ENCODE measurements at regions not wholly inside any gene's neighbourhood (a gene's known extent, or its start where the extent isn't known, plus 50 kb on each side); places are given as distances from the start of the nearest gene placed in this dataset.
A peak's percentile ranks its signal among the peaks of the same experiment; 100 is the strongest.
"Not testable (repeated sequence)": the region's sequence is repeated elsewhere in the genome, so short reads cannot be mapped to it uniquely, and the experiment has no call there.

DNA sequence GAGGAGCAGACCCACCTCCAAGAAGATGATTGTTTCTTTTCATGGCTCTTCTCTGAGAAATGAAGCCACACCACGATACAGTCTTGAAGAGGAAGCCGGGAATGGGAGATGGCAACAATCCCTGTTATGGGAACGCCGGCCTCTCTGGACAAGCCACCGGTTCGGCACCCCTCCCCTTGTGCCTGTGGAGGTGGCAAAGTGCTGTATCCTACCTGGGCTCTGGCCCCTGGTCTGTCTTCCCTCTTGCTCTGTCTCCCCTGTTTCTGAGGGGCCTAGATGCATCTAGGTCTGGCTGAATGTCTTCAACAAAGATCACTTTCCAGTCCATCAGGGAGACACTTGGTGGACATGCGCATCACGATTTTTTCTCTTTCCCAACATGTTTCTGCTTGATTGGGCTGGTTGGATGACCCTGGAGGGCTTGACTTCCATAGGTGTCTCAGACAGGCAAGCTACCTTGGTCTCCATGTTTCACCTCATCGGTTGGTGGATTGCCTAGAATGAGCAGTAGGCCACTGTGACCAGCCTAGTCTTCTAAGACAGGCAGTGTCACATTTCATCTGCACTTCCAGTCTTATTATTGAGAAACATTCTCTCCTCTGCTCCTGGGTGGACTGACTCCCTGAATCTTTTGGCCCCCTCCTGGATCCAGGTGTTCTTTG is 771.8 kb upstream of the ALG10B start:
- not testable (repeated sequence) for H3K4me3 ChIP-seq (ENCODE audit: low read length in 2 of 2); H3K4ac ChIP-seq (ENCODE audit: low read length); H3K18ac ChIP-seq (ENCODE audit: low read length); H3K4me1 ChIP-seq (ENCODE audit: control insufficient read depth in 2 of 2, insufficient read depth in 1 of 2, low read depth in 1 of 2, low read length in 2 of 2); H3K9ac ChIP-seq (ENCODE audit: low read depth, low read length, poor library complexity); H4K91ac ChIP-seq (ENCODE audit: low read depth, low read length, poor library complexity); H2AFZ ChIP-seq (ENCODE audit: low read length); DNase-seq (ENCODE audit: low spot score); H2BK5ac ChIP-seq (ENCODE audit: low read length); H3K79me1 ChIP-seq (ENCODE audit: low read depth, low read length); H3K14ac ChIP-seq (ENCODE audit: low read length); H2BK15ac ChIP-seq (ENCODE audit: low read length); H2BK120ac ChIP-seq (ENCODE audit: low read depth, low read length); H3K27me3 ChIP-seq (ENCODE audit: control insufficient read depth in 3 of 3, insufficient read depth in 3 of 3, low read depth in 1 of 3, low read length in 3 of 3); H3K4me2 ChIP-seq (ENCODE audit: insufficient read depth, low read length, poor library complexity, severe bottlenecking); H3K23ac ChIP-seq (ENCODE audit: low read depth, low read length, poor library complexity); H3K27ac ChIP-seq (replicated peaks; ENCODE audit: low read length); H3K36me3 ChIP-seq (replicated peaks in 1 of 2; ENCODE audit: control insufficient read depth in 2 of 2, insufficient read depth in 2 of 2, low read length in 2 of 2); H4K8ac ChIP-seq (ENCODE audit: low read depth, low read length); H2BK12ac ChIP-seq (ENCODE audit: low read length); H2AK5ac ChIP-seq (ENCODE audit: low read depth, low read length)
- no CpG with 5 or more reads among the region's 9 CpGs for WGBS, 2 donors (ENCODE audit: extremely low coverage in 2 of 2, insufficient read length in 2 of 2, insufficient replicate concordance in 1 of 2)
- peaks cover 0 to 14% of the 10 kb centered on the region in 2 donors for H3K9me3 ChIP-seq (replicated peaks in 1 of 2; ENCODE audit: control insufficient read depth in 2 of 2, insufficient read depth in 1 of 2, low read depth in 1 of 2, low read length in 2 of 2)

DNA sequence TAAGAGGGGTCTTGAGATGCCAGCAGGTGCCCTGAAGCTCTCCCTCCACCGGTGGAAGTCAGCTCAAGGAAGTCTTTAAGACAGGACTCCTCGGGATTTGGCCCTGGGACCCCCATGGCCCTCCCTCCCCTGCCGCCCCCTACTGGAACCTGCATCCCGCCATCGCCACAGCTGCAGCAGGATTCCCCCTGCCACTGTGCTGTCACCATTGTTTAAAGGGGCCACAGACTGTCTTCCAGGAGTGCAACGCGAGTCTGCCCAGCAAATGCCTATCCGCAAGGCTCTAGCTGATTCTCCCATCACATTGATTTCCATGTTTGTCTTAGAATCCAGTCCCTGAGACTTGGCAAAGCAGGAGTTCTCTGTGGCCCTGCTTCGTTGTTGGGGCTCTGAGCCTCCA is 770.8 kb upstream of the ALG10B start:
- Histone ChIP-seq H3K9me3 (replicated peaks in 1 of 2; ENCODE audit: control insufficient read depth in 2 of 2, insufficient read depth in 1 of 2, low read depth in 1 of 2, low read length in 2 of 2) (peaks cover 0 to 14% of the 10 kb centered on the region in 2 donors), H3K4me1 (ENCODE audit: control insufficient read depth in 2 of 2, insufficient read depth in 1 of 2, low read depth in 1 of 2, low read length in 2 of 2) (no peaks in the 10 kb centered on the region), H3K14ac (ENCODE audit: low read length) (no peak overlapping the region), H4K8ac (ENCODE audit: low read depth, low read length) (peak overlapping the region; percentile 48), H2BK5ac (ENCODE audit: low read length) (no peak overlapping the region), H2AK5ac (ENCODE audit: low read depth, low read length) (no peak overlapping the region), H4K91ac (ENCODE audit: low read depth, low read length, poor library complexity) (no peak overlapping the region), H3K4ac (ENCODE audit: low read length) (no peak overlapping the region), H3K9ac (ENCODE audit: low read depth, low read length, poor library complexity) (no peak overlapping the region), H2BK120ac (ENCODE audit: low read depth, low read length) (no peak overlapping the region), H3K4me3 (ENCODE audit: low read length in 2 of 2) (no peak overlapping the region), H3K27ac (replicated peaks; ENCODE audit: low read length) (no peak overlapping the region), H2BK12ac (ENCODE audit: low read length) (no peak overlapping the region), H3K18ac (ENCODE audit: low read length) (no peak overlapping the region), H3K36me3 (replicated peaks in 1 of 2; ENCODE audit: control insufficient read depth in 2 of 2, insufficient read depth in 2 of 2, low read length in 2 of 2) (no peaks in the 10 kb centered on the region), H2BK15ac (ENCODE audit: low read length) (no peak overlapping the region), H3K79me1 (ENCODE audit: low read depth, low read length) (no peaks in the 10 kb centered on the region), H3K23ac (ENCODE audit: low read depth, low read length, poor library complexity) (no peak overlapping the region), H3K27me3 (ENCODE audit: control insufficient read depth in 3 of 3, insufficient read depth in 3 of 3, low read depth in 1 of 3, low read length in 3 of 3) (no peaks in the 10 kb centered on the region), H2AFZ (ENCODE audit: low read length) (no peak overlapping the region), H3K4me2 (ENCODE audit: insufficient read depth, low read length, poor library complexity, severe bottlenecking) (no peak overlapping the region)
- WGBS, 2 donors (ENCODE audit: extremely low coverage in 2 of 2, insufficient read length in 2 of 2, insufficient replicate concordance in 1 of 2), result no CpG with 5 or more reads among the region's 9 CpGs
- DNase-seq (ENCODE audit: low spot score), result no peak

DNA sequence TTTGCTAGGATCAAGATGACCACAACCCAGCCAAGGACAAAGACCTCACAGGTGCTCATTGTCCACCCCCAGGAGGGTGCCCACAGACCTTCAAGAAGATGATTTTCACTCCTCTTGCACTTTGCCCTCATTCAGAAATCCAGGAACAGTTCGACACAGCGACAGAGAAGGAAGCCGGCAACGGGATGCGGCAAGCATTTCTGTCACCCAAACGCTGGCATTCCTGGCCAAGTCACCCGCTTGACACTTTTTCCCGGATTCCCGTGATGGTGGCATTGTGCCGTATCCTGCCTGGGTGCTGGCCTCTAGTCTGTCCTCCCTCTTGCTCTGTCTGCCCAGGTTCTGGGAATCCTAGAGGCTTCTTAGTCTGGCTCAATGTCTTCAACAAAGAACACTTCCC is 770.4 kb upstream of the ALG10B start:
- Histone ChIP-seq H3K9me3 (replicated peaks in 1 of 2; ENCODE audit: control insufficient read depth in 2 of 2, insufficient read depth in 1 of 2, low read depth in 1 of 2, low read length in 2 of 2) (peaks cover 0 to 14% of the 10 kb centered on the region in 2 donors), H3K4me1 (ENCODE audit: control insufficient read depth in 2 of 2, insufficient read depth in 1 of 2, low read depth in 1 of 2, low read length in 2 of 2) (no peaks in the 10 kb centered on the region), H3K23ac (ENCODE audit: low read depth, low read length, poor library complexity) (no peak overlapping the region), H3K14ac (ENCODE audit: low read length) (no peak overlapping the region), H3K4ac (ENCODE audit: low read length) (no peak overlapping the region), H3K27me3 (ENCODE audit: control insufficient read depth in 3 of 3, insufficient read depth in 3 of 3, low read depth in 1 of 3, low read length in 3 of 3) (no peaks in the 10 kb centered on the region), H3K36me3 (replicated peaks in 1 of 2; ENCODE audit: control insufficient read depth in 2 of 2, insufficient read depth in 2 of 2, low read length in 2 of 2) (no peaks in the 10 kb centered on the region), H2BK120ac (ENCODE audit: low read depth, low read length) (no peak overlapping the region), H3K79me1 (ENCODE audit: low read depth, low read length) (no peaks in the 10 kb centered on the region), H4K91ac (ENCODE audit: low read depth, low read length, poor library complexity) (no peak overlapping the region), H3K18ac (ENCODE audit: low read length) (no peak overlapping the region), H3K27ac (replicated peaks; ENCODE audit: low read length) (no peak overlapping the region), H3K4me2 (ENCODE audit: insufficient read depth, low read length, poor library complexity, severe bottlenecking) (no peak overlapping the region), H2BK15ac (ENCODE audit: low read length) (no peak overlapping the region), H3K9ac (ENCODE audit: low read depth, low read length, poor library complexity) (no peak overlapping the region), H2BK5ac (ENCODE audit: low read length) (no peak overlapping the region), H2AFZ (ENCODE audit: low read length) (no peak overlapping the region), H2BK12ac (ENCODE audit: low read length) (no peak overlapping the region), H2AK5ac (ENCODE audit: low read depth, low read length) (no peak overlapping the region), H4K8ac (ENCODE audit: low read depth, low read length) (no peak overlapping the region), H3K4me3 (ENCODE audit: low read length in 2 of 2) (no peak overlapping the region)
- no peak for DNase-seq (ENCODE audit: low spot score)
- WGBS, 2 donors (ENCODE audit: extremely low coverage in 2 of 2, insufficient read length in 2 of 2, insufficient replicate concordance in 1 of 2), result no CpG with 5 or more reads among the region's 10 CpGs

DNA sequence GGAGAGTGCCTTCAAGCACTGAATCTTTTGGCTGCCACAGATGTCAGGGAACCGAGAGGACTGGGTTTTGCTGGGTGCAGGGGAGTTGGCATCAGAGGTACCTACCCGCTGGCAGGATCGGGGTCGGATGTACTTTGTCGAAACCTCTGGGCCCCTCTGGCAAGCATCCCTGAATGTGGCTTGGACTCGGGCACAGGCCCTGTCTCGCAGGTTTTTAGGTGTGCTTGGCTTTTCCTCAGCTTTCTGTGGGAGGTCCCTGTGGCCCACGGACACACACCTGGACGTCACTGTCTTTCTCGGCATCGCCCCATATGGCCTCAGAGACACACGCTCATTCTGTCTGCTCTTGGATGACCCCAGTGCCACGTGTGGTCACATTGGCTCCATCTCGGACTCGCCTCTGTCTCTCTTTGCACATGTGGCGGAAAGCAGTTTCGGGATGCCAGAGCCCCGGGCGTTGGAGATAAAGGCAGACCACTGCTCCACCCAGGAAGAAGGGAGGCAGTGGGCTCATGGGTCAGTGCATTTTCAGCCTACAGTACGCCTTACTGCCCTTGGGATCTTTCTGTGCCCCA is 769.6 kb upstream of the ALG10B start:
- H2BK120ac ChIP-seq (ENCODE audit: low read depth, low read length), result no peak overlapping the region
- no peak overlapping the region for H2AK5ac ChIP-seq (ENCODE audit: low read depth, low read length)
- H2BK12ac ChIP-seq (ENCODE audit: low read length), result no peak overlapping the region
- no peak overlapping the region for H3K23ac ChIP-seq (ENCODE audit: low read depth, low read length, poor library complexity)
- no peak for DNase-seq (ENCODE audit: low spot score)
- no peaks in the 10 kb centered on the region for H3K4me1 ChIP-seq (ENCODE audit: control insufficient read depth in 2 of 2, insufficient read depth in 1 of 2, low read depth in 1 of 2, low read length in 2 of 2)
- no peak overlapping the region for H3K4ac ChIP-seq (ENCODE audit: low read length)
- no peak overlapping the region for H2BK15ac ChIP-seq (ENCODE audit: low read length)
- no peak overlapping the region for H4K8ac ChIP-seq (ENCODE audit: low read depth, low read length)
- peaks cover 0 to 14% of the 10 kb centered on the region in 2 donors for H3K9me3 ChIP-seq (replicated peaks in 1 of 2; ENCODE audit: control insufficient read depth in 2 of 2, insufficient read depth in 1 of 2, low read depth in 1 of 2, low read length in 2 of 2)
- no peak overlapping the region for H3K4me3 ChIP-seq (ENCODE audit: low read length in 2 of 2)
- no peaks in the 10 kb centered on the region for H3K27me3 ChIP-seq (ENCODE audit: control insufficient read depth in 3 of 3, insufficient read depth in 3 of 3, low read depth in 1 of 3, low read length in 3 of 3)
- no CpG with 5 or more reads among the region's 20 CpGs for WGBS, 2 donors (ENCODE audit: extremely low coverage in 2 of 2, insufficient read length in 2 of 2, insufficient replicate concordance in 1 of 2)
- H3K4me2 ChIP-seq (ENCODE audit: insufficient read depth, low read length, poor library complexity, severe bottlenecking), result no peak overlapping the region
- no peak overlapping the region for H2BK5ac ChIP-seq (ENCODE audit: low read length)
- no peak overlapping the region for H3K18ac ChIP-seq (ENCODE audit: low read length)
- H3K27ac ChIP-seq (replicated peaks; ENCODE audit: low read length), result no peak overlapping the region
- no peak overlapping the region for H3K9ac ChIP-seq (ENCODE audit: low read depth, low read length, poor library complexity)
- H3K36me3 ChIP-seq (replicated peaks in 1 of 2; ENCODE audit: control insufficient read depth in 2 of 2, insufficient read depth in 2 of 2, low read length in 2 of 2), result no peaks in the 10 kb centered on the region
- H3K79me1 ChIP-seq (ENCODE audit: low read depth, low read length), result no peaks in the 10 kb centered on the region
- H4K91ac ChIP-seq (ENCODE audit: low read depth, low read length, poor library complexity), result no peak overlapping the region
- H3K14ac ChIP-seq (ENCODE audit: low read length), result no peak overlapping the region
- no peak overlapping the region for H2AFZ ChIP-seq (ENCODE audit: low read length)
